IMR-90 (cell line): ENCODE measurements at regions not wholly inside any gene's neighbourhood (a gene's known extent, or its start where the extent isn't known, plus 50 kb on each side); places are given as distances from the start of the nearest gene placed in this dataset.

Source experiments
- ATAC-seq: fragments of 200-7000 bp; cut with Tn5 transposase; 2 replicates; pipeline ENCODE4 v1.9.1; 2020; ENCODE audit warnings: low read depth, mild to moderate bottlenecking, moderate library complexity
- BruUV-seq: library from RNA; stranded (reverse); fragments of 400-500 nt; replicated peaks from 2 replicates; lab custom pipeline; 2021; lab: Mats Ljungman, UMichigan
- CTCF ChIA-PET: fragments of 300-600 bp; formaldehyde crosslinking; extraction: SDS; loops from one replicate; lab custom pipeline; 2021; ENCODE audit warnings: antibody characterized with exemption; lab: Yijun Ruan, JAX
- POLR2A ChIA-PET: fragments of 300-600 bp; sonication (Branson Sonifier 250); formaldehyde crosslinking; loops from one replicate; lab custom pipeline; 2022; ENCODE audit warnings: antibody characterized with exemption; ENCODE audit not compliant: unreplicated experiment; lab: Charles Lee
- DNase-seq: peaks from one replicate; pipeline ENCODE4 v3.0.0; 2013
- H2AFZ ChIP-seq: replicated peaks from 2 replicates; pipeline ENCODE3; 2013; ENCODE audit warnings: low read length, mild to moderate bottlenecking; ENCODE audit not compliant: poor library complexity
- H2AK5ac ChIP-seq: 2 replicates; pipeline ENCODE4 v1.6.1; 2013; ENCODE audit warnings: low read depth, low read length, inconsistent platforms
- H2AK9ac ChIP-seq: replicated peaks from 2 replicates; pipeline ENCODE3; 2013; ENCODE audit warnings: mild to moderate bottlenecking, low read depth, low read length, moderate library complexity; ENCODE audit not compliant: poor library complexity
- H2BK120ac ChIP-seq: 2 replicates; pipeline ENCODE4 v1.6.1; 2013; ENCODE audit warnings: low read depth, low read length, inconsistent platforms
- H2BK15ac ChIP-seq: 3 replicates; pipeline ENCODE4 v1.6.1; 2013; ENCODE audit warnings: low read depth, low read length, inconsistent platforms
- H2BK20ac ChIP-seq: 2 replicates; pipeline ENCODE4 v1.6.1; 2013; ENCODE audit warnings: low read depth, mild to moderate bottlenecking, inconsistent platforms, low read length, moderate library complexity
- H2BK5ac ChIP-seq: 2 replicates; pipeline ENCODE4 v1.6.1; 2013; ENCODE audit warnings: mild to moderate bottlenecking, low read depth, low read length, inconsistent platforms; ENCODE audit not compliant: poor library complexity, severe bottlenecking
- H3K14ac ChIP-seq: replicated peaks from 2 replicates; pipeline ENCODE4 v1.6.1; 2013; ENCODE audit warnings: low read depth, low read length, inconsistent platforms
- H3K18ac ChIP-seq: 2 replicates; pipeline ENCODE4 v1.6.1; 2013; ENCODE audit warnings: low read depth, low read length, control low read depth
- H3K23ac ChIP-seq: 2 replicates; pipeline ENCODE4 v1.6.1; 2013; ENCODE audit warnings: low read depth, low read length, inconsistent platforms
- H3K27ac ChIP-seq: 2 replicates; pipeline ENCODE4 v1.5.1; 2013; ENCODE audit warnings: mild to moderate bottlenecking, control low read depth, low read length; ENCODE audit not compliant: insufficient read depth
- H3K27me3 ChIP-seq: 2 replicates; pipeline ENCODE4 v1.6.1; 2013; ENCODE audit warnings: low read length; ENCODE audit not compliant: control insufficient read depth, insufficient read depth
- H3K36me3 ChIP-seq: 2 replicates; pipeline ENCODE4 v1.6.1; 2013; ENCODE audit warnings: low read length, mixed read lengths; ENCODE audit not compliant: control insufficient read depth, insufficient read depth
- H3K4ac ChIP-seq: 2 replicates; pipeline ENCODE4 v1.6.1; 2013; ENCODE audit warnings: low read depth, low read length, inconsistent platforms
- H3K4me1 ChIP-seq: 2 replicates; pipeline ENCODE4 v1.6.1; 2013; ENCODE audit warnings: low read length, mixed read lengths; ENCODE audit not compliant: control insufficient read depth, insufficient read depth
- H3K4me2 ChIP-seq: 2 replicates; pipeline ENCODE4 v1.6.1; 2013; ENCODE audit warnings: low read depth, mild to moderate bottlenecking, control low read depth, low read length, moderate library complexity
- H3K4me3 ChIP-seq: 2 replicates; pipeline ENCODE4 v1.5.1; 2013; ENCODE audit warnings: low read depth, mild to moderate bottlenecking, control low read depth, low read length, moderate library complexity; ENCODE audit not compliant: insufficient read depth
- H3K56ac ChIP-seq: 2 replicates; pipeline ENCODE4 v1.6.1; 2013; ENCODE audit warnings: low read length, inconsistent platforms; ENCODE audit not compliant: insufficient read depth; ENCODE audit errors: extremely low read depth
- H3K79me1 ChIP-seq, 2 experiments: 2 replicates each; pipeline ENCODE4 v1.6.1; 2013; ENCODE audit warnings: low read length in 2 of 2, inconsistent platforms in 1 of 2, low read depth in 1 of 2
- H3K9ac ChIP-seq: 2 replicates; pipeline ENCODE4 v1.6.1; 2013; ENCODE audit warnings: low read depth, low read length, control low read depth
- H3K9me1 ChIP-seq: 2 replicates; pipeline ENCODE4 v1.6.1; 2013; ENCODE audit warnings: low read length, inconsistent platforms; ENCODE audit not compliant: insufficient read depth
- H3K9me3 ChIP-seq: 2 replicates; pipeline ENCODE4 v1.6.1; 2013; ENCODE audit warnings: low read length; ENCODE audit not compliant: control insufficient read depth, insufficient read depth
- H4K20me1 ChIP-seq: 2 replicates; pipeline ENCODE4 v1.6.1; 2013; ENCODE audit warnings: low read length, inconsistent platforms; ENCODE audit not compliant: insufficient read depth
- H4K5ac ChIP-seq: 2 replicates; pipeline ENCODE4 v1.6.1; 2013; ENCODE audit warnings: mild to moderate bottlenecking, low read depth, low read length, control low read depth
- H4K8ac ChIP-seq, 2 experiments: 2 replicates each; pipeline ENCODE4 v1.6.1; 2013; ENCODE audit warnings: low read depth in 2 of 2, low read length in 2 of 2, control low read depth in 1 of 2, inconsistent platforms in 1 of 2
- H4K91ac ChIP-seq: 2 replicates; pipeline ENCODE4 v1.6.1; 2013; ENCODE audit warnings: low read depth, low read length, inconsistent platforms; ENCODE audit not compliant: insufficient read depth
- CTCF ChIP-seq: conservative IDR thresholded peaks from 2 replicates; pipeline ENCODE4 v1.5.1; 2012; ENCODE audit warnings: mild to moderate bottlenecking, low read depth, low read length, improper control_type of control experiment
- ELK1 ChIP-seq: fragments of 150-350 bp; IDR thresholded peaks from 2 replicates; pipeline ENCODE4 v1.6.1; 2016; ENCODE audit warnings: low read depth, mild to moderate bottlenecking, low read length, moderate library complexity, borderline replicate concordance
- FOS ChIP-seq: fragments of 150-350 bp; IDR thresholded peaks from 2 replicates; pipeline ENCODE4 v1.6.1; 2016; ENCODE audit warnings: low read depth, low read length
- MAZ ChIP-seq: IDR thresholded peaks from 2 replicates; pipeline ENCODE4 v1.6.1; 2012; ENCODE audit warnings: low read depth, mild to moderate bottlenecking, low read length, improper control_type of control experiment, moderate library complexity, borderline replicate concordance
- NFE2L2 ChIP-seq: fragments of 150-350 bp; IDR thresholded peaks from 2 replicates; pipeline ENCODE4 v1.6.1; 2016; ENCODE audit warnings: low read depth, mild to moderate bottlenecking, low read length
- POLR2A ChIP-seq: IDR thresholded peaks from 2 replicates; pipeline ENCODE4 v1.6.1; 2012; ENCODE audit warnings: mild to moderate bottlenecking, low read depth, low read length
- RCOR1 ChIP-seq: IDR thresholded peaks from 2 replicates; pipeline ENCODE4 v1.6.1; 2012; ENCODE audit warnings: mild to moderate bottlenecking, low read length, improper control_type of control experiment; ENCODE audit not compliant: insufficient replicate concordance
- WGBS, 2 experiments: methylation state at CpG; one replicate each; pipeline versions ENCODE4 v1.1.5 to v1.1.7; 2013; ENCODE audit warnings: missing lambda C conversion rate in 2 of 2; ENCODE audit not compliant: insufficient read length in 1 of 2; ENCODE audit errors: extremely low coverage in 2 of 2; 5-methylcytosine and 5-hydroxymethylcytosine counted together
- dilution Hi-C: fragments of 300-500 bp; cut with HindIII; formaldehyde crosslinking; loops from one replicate; pipeline ENCODE4 v1.14.3; 2018; ENCODE audit warnings: low sequenced_read_pairs; ENCODE audit not compliant: unreplicated experiment
- in situ Hi-C: fragments of 300-500 bp; cut with MboI; formaldehyde crosslinking; loops from 3 replicates; pipeline ENCODE4 v1.14.3; 2019; ENCODE audit warnings: low sequenced_read_pairs, inconsistent platforms, mixed read lengths
- intact Hi-C: fragments of 100-400 bp; cut with micrococcal nuclease; formaldehyde crosslinking; loops from 2 replicates; pipeline ENCODE4 v1.10.0; 2022

- H2BK120ac ChIP-seq, result no peak overlapping the region
- H4K5ac ChIP-seq, result no peak overlapping the region
- intact Hi-C loops, result loop anchor here (5.0 kb wide), 1 partner anchor 105 kb away; no protein-coding TSS in a partner anchor
- H3K79me1 ChIP-seq, result no peaks in the 10 kb centered on the region
- no peak overlapping the region for H3K9ac ChIP-seq
- no peak overlapping the region for H4K91ac ChIP-seq
- no peaks in the 10 kb centered on the region for H3K4me1 ChIP-seq
- H3K4me2 ChIP-seq, result no peak overlapping the region
- H3K36me3 ChIP-seq, result no peaks in the 10 kb centered on the region
- H3K27me3 ChIP-seq, result no peaks in the 10 kb centered on the region
- no peak overlapping the region for H2BK5ac ChIP-seq
- ATAC-seq (no peak), DNase-seq (no peak)
- no peaks in the 10 kb centered on the region for H4K20me1 ChIP-seq
- H3K4me3 ChIP-seq, result no peak overlapping the region
- POLR2A ChIA-PET, result no interaction called here
- H3K9me3 ChIP-seq, result no peaks in the 10 kb centered on the region
- no peak overlapping the region; the same call in 1 of the 2 replicates for H3K4ac ChIP-seq
- BruUV-seq, result no TSS peak
- WGBS, 2 experiments, result 100% methylated on average over 1 of the region's 5 CpGs; no CpG with 5 or more reads in 1 of the 2 experiments
- H2BK15ac ChIP-seq, result no peak overlapping the region
- no peak overlapping the region for H3K14ac ChIP-seq
- no peak overlapping the region for H3K27ac ChIP-seq
- H4K8ac ChIP-seq, result no peak overlapping the region
- in situ Hi-C loops, result no loop called here
- CTCF ChIA-PET, result interaction anchor here (1.4 kb wide), 1 partner anchor 11 kb away, joined by 3 read pairs; no protein-coding TSS in a partner anchor
- no peak overlapping the region for H3K23ac ChIP-seq
- no peak overlapping the region for H3K56ac ChIP-seq
- H2BK20ac ChIP-seq, result no peak overlapping the region
- dilution Hi-C loops, result no loop called here
- no peak overlapping the region for H2AK9ac ChIP-seq
- no peaks in the 10 kb centered on the region; the same call in 1 of the 2 replicates for H3K9me1 ChIP-seq
- TF ChIP-seq NFE2L2 (no peak), POLR2A (no peak), FOS (no peak), MAZ (no peak), CTCF (no peak), ELK1 (no peak), RCOR1 (no peak)
- no peak overlapping the region for H3K18ac ChIP-seq
- no peak overlapping the region for H2AK5ac ChIP-seq
- H2AFZ ChIP-seq, result no peak overlapping the region
These were observed 119.0 kb upstream of the ATP2B1 start for GRCh38 chr12:89827592-89827991.
